Left ventricle myocardium inferior (tissue), 1 donor: ENCODE measurements at regions not wholly inside any gene's neighbourhood (a gene's known extent, or its start where the extent isn't known, plus 50 kb on each side); places are given as distances from the start of the nearest gene placed in this dataset.

Experiments used
- DNase-seq: peaks from one replicate; pipeline ENCODE4 v3.0.0-alpha.2; 2020
- H3K27ac ChIP-seq: fragments of 200-600 bp; replicated peaks from 2 replicates; pipeline ENCODE4 v1.8.0; 2021
- H3K27me3 ChIP-seq: fragments of 200-600 bp; 2 replicates; pipeline ENCODE4 v1.8.0; 2021; ENCODE audit warnings: low read depth
- H3K36me3 ChIP-seq: fragments of 200-600 bp; 2 replicates; pipeline ENCODE4 v1.8.0; 2021
- H3K4me1 ChIP-seq: fragments of 200-600 bp; 2 replicates; pipeline ENCODE4 v1.8.0; 2021
- H3K4me3 ChIP-seq: fragments of 200-600 bp; 2 replicates; pipeline ENCODE4 v1.8.0; 2021; ENCODE audit warnings: mild to moderate bottlenecking, moderate library complexity
- H3K9me3 ChIP-seq: fragments of 200-600 bp; replicated peaks from 2 replicates; pipeline ENCODE4 v1.8.0; 2021
- intact Hi-C: fragments of 100-400 bp; cut with micrococcal nuclease; formaldehyde crosslinking; loops from one replicate; pipeline ENCODE4 v1.11.0; 2022
- TF ChIP-seq, protein P1 (sequence below): fragments of 200-600 bp; IDR thresholded peaks from 2 replicates; pipeline ENCODE4 v1.8.0; 2021; ENCODE audit warnings: antibody characterized with exemption, mild to moderate bottlenecking, borderline replicate concordance
- donor health status: DM: no; HTN: yes; CAD: no; lungs with severe emphysema.

DNA sequence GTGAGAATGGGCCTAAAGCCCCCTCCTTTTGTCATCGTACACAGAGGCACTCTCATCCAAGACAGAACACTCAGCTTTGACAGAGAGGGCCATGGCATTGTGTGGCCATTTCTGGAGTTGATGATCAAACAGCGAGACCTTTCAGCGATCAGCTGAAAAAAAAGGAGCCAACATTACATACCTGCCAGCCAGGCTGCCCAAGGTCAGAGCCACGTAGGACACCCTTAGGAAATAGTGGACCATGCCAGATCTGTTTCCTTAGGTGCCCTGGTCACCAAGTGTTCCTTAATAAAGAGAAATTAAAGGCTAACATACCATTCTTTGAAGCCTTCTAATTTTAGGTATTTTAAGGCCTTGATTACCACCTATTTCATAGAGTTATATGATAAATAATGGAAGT, 105.5 kb upstream of the PRLR start:
- Histone ChIP-seq H3K4me3 (no peak overlapping the region), H3K9me3 (peaks cover 6% of the 10 kb centered on the region), H3K27me3 (no peaks in the 10 kb centered on the region), H3K36me3 (no peaks in the 10 kb centered on the region), H3K4me1 (no peaks in the 10 kb centered on the region), H3K27ac (no peak overlapping the region)
- TF ChIP-seq, protein P1, sequence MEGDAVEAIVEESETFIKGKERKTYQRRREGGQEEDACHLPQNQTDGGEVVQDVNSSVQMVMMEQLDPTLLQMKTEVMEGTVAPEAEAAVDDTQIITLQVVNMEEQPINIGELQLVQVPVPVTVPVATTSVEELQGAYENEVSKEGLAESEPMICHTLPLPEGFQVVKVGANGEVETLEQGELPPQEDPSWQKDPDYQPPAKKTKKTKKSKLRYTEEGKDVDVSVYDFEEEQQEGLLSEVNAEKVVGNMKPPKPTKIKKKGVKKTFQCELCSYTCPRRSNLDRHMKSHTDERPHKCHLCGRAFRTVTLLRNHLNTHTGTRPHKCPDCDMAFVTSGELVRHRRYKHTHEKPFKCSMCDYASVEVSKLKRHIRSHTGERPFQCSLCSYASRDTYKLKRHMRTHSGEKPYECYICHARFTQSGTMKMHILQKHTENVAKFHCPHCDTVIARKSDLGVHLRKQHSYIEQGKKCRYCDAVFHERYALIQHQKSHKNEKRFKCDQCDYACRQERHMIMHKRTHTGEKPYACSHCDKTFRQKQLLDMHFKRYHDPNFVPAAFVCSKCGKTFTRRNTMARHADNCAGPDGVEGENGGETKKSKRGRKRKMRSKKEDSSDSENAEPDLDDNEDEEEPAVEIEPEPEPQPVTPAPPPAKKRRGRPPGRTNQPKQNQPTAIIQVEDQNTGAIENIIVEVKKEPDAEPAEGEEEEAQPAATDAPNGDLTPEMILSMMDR, result no peak
- DNase-seq, result no peak
- intact Hi-C loops, result no loop called here

DNA sequence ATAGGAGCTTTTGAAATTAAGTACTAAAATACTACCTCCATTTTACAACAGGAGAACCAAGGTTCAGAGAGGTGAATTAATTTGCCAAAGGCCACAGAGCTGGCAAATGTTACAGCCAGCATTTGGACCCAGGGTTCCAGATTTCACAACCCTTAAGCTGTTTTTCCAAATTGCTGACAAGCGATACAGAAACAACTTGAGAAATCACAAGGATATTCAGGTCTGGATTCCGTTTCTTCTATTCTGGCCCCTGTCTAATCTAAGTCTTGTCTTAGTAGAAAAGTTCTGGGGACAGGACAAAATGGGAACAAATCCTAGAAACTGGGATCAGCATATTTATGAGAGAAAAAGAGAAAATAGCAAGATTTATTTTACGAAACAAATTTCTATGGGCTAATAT, 103.1 kb upstream of the PRLR start:
- Histone ChIP-seq H3K4me1 (no peaks in the 10 kb centered on the region), H3K9me3 (peaks cover 9% of the 10 kb centered on the region), H3K36me3 (no peaks in the 10 kb centered on the region), H3K27me3 (no peaks in the 10 kb centered on the region), H3K27ac (no peak overlapping the region), H3K4me3 (no peak overlapping the region)
- intact Hi-C loops, result no loop called here
- DNase-seq, result no peak
- TF ChIP-seq, protein P1, result no peak

DNA sequence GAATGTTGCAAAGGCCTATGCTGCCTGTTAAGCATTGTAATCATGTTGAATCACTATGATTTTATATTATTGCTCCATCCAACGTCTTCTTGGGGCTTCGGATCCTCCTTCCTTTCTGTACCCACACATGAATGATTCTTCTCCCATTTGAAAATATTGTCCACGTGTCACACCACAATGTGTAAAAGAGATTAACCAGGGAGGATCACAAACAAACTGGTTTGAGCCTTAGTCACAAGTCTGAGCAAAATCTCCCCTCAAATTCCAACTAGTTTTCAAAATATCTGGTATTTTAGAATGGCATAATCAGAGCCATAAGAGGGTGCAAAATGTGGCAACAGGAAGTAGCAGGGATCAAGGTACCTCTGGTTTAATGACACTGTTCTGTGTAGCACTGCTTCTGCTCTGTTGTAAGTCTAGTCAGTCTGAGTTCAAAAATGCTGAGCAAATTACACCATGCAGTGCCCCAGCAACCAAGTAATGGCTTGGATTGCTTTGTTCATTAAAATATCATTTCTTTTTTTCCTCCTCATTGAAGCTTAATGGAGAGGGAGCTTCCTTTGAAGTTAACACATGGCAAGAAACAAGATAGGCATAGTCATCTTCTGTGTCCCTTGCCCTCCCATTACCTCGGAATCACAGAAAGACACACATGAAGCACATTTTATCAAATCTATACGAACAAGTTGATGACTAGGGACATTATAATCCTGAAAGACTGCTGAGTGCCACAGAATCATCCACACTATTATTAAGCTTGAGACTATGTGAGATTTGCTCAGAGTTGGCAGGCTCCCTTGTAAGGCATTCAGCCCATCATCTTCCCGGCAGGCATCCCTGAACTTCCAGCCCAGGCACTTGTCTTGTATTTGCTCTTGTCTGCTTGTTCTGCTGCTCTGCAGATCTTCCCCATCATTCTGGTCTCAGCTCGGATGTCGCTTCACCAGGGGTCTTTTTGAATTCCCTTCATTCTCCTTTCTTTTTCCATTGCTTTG, 102.0 kb upstream of the PRLR start:
- TF ChIP-seq, protein P1, result no peak
- intact Hi-C loops, result no loop called here
- DNase-seq, result no peak

DNA sequence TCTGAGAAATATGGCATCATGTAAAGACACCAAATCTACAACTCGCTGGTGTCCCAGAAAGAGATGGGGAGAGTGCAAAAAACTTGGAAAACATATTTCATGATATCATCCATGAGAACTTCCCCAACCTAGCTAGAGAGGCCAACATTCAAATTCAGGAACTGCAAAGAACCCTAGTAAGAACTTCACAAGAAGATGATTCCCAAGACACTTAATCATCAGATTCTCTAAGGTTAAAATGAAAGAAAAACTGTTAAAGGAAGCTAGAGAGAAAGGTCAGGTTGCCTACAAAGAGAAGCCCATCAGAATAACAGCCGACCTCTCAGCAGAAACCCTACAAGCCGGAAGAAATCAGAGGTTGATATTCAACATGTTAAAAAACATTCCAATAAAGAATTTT, 95.5 kb upstream of the PRLR start:
- H3K4me1 ChIP-seq, result no peaks in the 10 kb centered on the region
- H3K36me3 ChIP-seq, result no peaks in the 10 kb centered on the region
- no peak for DNase-seq
- TF ChIP-seq, protein P1, result no peak
- peaks cover 21% of the 10 kb centered on the region for H3K9me3 ChIP-seq
- H3K4me3 ChIP-seq, result no peak overlapping the region
- peaks cover 4% of the 10 kb centered on the region for H3K27me3 ChIP-seq
- intact Hi-C loops, result no loop called here
- no peak overlapping the region for H3K27ac ChIP-seq

More for the DNA sequence above, 102.0 kb upstream of the PRLR start:
- H3K9me3 ChIP-seq, result peaks cover 16% of the 10 kb centered on the region
- no peaks in the 10 kb centered on the region for H3K36me3 ChIP-seq
- H3K27ac ChIP-seq, result no peak overlapping the region
- no peaks in the 10 kb centered on the region for H3K27me3 ChIP-seq
- no peak overlapping the region for H3K4me3 ChIP-seq
- H3K4me1 ChIP-seq, result no peaks in the 10 kb centered on the region

DNA sequence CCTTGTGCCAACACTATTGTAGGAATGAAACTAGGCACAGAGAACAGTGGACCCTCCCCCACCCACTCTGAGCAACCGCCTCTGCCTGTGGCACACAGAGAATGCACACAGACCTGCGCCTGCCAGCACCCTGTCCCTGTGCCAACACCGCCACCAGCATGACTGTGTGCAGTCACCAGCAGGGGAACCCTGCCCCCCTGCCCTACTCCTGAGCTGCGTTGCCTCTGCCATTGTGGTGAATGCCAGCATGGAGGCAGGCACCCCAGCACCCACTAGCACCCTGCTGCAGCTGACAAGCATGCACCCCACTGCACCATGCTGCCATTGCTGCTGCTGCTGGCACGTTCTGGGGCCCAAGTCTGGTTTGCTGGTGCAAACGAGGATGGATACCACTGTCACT, 94.4 kb upstream of the PRLR start:
- TF ChIP-seq, protein P1, result no peak

More for the DNA sequence above, 94.4 kb upstream of the PRLR start:
- Histone ChIP-seq H3K9me3 (peaks cover 17% of the 10 kb centered on the region), H3K36me3 (no peaks in the 10 kb centered on the region), H3K4me1 (no peaks in the 10 kb centered on the region), H3K4me3 (no peak overlapping the region), H3K27ac (no peak overlapping the region), H3K27me3 (peaks cover 4% of the 10 kb centered on the region)
- DNase-seq, result no peak
- intact Hi-C loops, result no loop called here
